Stimulated activated CD4-positive, alpha-beta T cell treated with anti-CD3 and anti-CD28 coated beads, Interleukin-15, amount 100 ng/mL, for 24 hours (primary cell): ENCODE measurements at regions not wholly inside any gene's neighbourhood (a gene's known extent, or its start where the extent isn't known, plus 50 kb on each side); places are given as distances from the start of the nearest gene placed in this dataset.

ENCODE experiments used
- DNase-seq: peaks from one replicate; pipeline ENCODE4 v3.0.0-alpha.2; 2020

DNA sequence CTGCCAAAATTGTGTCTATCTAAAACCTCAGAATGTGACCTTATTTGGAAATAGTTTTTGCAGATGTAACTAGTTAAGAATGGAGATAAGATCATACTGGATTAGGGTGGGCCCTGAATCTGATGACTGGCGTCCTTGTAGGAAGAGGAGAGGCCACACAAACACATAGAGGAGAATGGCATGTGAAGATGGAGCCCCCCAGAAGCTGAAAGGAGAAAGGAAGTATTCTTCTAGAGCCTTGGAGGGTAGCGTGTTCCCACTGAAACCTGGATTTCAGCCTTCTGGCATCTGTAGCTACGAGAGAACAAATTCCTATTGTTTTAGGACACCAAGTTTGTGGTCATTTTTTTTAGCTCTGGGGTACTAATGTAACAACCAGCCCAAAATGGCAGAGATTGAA lies 423.0 kb upstream of the TPM1 start:
- no peak for DNase-seq

DNA sequence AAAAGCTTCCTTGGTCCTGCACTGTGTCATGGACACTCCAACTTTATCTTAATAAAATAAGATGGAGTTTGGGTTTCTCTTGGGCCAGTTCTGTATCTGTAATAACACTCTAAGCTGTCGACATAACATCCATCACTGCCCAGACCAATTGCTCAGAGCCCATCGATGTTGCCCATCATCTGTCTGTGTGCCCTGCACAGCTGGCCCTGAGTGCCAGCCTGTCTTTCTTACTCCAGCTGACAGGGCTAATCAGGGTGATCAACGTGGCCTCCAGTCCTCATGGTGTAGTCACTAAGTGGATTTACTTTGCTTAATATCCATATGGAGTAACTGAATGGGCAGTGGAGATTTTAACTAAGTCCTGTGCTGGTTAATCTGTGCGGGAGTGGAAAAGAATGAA lies 419.8 kb upstream of the TPM1 start:
- DNase-seq: no peak

DNA sequence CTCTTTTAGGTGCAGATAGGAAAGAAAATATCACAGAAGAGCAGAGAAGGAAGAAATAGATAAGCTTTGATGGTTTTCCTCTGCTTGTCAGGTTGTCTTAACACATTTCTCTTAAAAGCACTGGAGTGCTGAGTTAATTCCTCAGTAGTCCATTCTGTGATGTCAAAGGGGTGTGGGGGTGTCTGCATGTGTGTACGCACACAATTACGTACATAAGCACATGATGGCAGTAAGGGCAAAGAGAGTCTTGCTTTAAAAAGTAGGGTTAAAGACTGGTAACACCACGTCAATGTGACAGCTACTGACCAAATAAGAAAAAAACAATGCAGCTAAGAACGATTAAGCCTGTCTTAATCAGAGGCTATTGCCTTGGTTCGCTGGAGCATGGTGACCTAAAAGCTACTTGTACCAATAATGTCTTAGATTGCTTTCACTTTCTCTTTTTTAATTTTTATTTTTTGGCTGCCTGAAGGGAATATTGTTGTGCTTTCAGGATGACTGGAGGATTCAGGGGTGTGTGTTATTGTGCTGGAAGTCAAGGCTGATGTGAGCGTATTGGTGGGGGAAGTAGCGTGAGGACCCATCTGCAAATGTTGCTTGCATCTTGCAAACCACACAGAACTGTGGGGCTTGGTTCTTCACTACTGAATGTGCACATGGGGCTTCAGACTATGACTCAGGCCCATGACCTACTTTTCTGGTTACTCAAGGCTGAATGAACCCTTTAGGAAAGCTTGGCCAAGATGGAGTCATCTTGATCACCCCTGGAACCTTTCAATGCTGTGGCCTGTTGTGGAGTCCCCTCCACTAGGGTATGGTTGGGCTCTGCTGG lies 417.8 kb upstream of the TPM1 start:
- DNase-seq: no peak

DNA sequence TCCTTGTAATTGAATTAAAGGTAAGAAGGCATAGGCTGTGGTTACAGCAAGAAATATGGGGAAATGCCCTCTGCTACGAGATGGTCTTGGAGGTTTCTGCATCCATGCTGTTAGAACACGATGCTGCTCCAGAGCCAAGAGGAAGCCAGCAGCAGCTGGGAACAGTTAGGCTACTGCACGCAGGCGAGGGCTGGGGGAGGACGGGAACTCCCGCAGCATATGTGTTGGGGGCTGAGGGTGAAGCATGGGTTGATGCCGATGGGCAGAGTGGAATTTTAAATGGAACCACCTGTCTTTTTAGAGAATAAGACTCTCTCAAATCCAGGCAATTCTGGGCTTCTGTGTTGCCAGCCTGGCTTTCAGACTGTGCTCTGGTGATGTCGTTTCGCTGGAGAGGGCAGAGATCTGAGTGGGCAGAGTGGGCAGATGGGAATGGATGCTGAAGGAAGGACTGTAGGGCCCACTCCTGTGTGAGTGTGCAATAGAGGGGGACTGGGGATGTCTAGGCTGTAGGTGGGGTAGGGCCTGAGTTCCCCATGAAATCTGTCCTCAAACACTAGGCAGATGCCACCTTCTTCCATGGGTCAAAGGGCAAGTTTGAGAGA lies 417.0 kb upstream of the TPM1 start:
- no peak for DNase-seq

DNA sequence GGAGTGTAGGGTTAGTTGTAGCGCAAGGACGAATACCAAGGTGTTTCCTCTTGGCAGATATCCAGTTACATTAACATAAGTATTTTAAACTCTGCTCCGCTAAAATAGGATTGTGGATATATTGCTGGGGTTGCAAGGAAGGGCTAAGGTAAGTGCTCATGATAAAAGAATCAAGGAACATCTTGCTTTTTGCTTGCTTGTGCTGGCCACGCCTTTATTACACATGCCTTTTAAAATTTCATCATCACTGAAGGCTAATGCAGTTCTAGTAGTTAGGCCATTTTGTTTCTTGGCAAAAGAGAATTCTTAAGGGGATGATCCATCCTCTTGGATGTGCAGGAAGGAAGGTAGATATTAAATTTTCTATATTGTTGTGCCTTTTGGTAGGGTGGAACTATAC lies 415.6 kb upstream of the TPM1 start:
- DNase-seq: no peak

DNA sequence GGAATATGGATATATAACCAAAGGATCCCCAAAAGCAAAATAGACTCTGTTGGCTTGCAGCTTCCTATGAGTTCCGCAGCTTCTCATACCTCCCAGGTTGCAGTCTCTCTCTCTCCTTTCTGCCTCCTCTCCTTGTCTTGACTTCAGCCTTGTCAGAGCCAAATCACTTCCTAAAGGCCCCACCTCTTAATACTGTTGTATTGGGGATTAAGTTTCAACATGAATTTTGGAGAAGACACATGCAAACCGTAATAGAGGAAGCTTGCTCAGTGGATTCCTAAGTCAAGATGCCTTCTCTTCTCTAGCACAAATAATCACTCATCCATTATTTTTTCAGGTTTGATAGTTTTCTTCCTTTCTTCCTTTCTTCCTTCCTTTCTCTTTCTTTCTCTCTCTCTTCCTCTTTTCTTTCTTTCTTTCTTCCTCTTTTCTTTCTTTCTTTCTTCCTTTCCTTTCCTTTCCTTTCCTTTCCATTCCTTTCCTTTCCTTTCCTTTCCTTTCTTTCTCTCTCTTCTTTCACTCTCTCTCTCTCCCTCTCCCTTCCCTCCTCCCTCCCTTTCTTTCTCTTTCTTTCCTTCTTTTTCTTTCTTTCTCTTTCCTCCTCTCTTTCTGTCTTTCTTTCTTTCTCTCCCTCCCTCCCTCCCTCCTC lies 411.3 kb upstream of the TPM1 start:
- no peak for DNase-seq

DNA sequence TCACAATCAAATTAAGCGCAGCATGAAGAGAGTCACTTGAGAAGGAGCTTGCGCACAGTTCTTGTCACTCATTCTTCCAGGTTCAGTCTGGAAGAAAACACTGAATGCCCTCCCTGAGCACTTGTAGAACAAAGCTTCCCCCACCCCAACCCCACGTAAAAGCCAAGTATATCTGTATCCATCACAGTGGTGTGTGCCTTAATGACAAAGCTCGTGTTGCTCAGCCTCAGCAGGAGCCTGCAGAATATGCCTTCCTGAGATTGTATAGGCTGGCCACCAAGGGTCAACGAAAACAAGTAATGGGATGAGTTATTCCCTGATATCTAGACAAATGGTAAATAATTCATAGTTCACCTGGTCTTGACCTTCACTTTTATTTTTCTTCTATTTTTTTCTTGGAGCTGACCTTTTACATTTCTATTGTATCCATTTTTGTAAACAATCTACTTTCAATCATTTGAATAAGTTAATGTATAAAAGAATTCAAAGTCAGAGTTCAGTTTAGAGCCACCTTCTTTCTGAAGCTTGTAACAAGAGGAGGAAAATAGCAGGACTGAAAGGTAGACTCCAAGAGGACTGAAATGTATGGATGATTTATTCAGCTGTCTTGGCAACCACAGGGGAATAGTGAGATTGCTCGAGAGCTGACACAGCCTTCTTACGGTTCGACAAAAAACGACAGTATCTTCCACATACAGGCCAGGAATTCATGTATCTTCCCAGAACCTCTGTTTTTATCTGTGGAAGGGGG lies 405.5 kb upstream of the TPM1 start:
- DNase-seq: no peak

DNA sequence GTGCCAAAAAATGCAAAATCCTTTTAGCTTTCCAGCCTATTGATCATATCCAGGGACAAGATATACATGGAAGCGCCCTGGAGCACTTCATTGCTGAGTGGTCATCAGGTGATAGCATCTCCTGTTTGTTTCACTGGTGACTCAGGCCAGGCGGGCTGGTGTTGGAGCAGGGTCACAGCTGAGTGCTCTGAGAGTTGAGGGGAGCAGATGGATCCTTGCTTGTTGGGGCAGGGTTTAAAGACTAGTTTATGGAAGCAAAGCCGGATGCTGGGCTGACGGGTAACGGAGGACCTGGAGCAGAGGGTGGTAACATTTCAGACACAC lies 405.0 kb upstream of the TPM1 start:
- no peak for DNase-seq

DNA sequence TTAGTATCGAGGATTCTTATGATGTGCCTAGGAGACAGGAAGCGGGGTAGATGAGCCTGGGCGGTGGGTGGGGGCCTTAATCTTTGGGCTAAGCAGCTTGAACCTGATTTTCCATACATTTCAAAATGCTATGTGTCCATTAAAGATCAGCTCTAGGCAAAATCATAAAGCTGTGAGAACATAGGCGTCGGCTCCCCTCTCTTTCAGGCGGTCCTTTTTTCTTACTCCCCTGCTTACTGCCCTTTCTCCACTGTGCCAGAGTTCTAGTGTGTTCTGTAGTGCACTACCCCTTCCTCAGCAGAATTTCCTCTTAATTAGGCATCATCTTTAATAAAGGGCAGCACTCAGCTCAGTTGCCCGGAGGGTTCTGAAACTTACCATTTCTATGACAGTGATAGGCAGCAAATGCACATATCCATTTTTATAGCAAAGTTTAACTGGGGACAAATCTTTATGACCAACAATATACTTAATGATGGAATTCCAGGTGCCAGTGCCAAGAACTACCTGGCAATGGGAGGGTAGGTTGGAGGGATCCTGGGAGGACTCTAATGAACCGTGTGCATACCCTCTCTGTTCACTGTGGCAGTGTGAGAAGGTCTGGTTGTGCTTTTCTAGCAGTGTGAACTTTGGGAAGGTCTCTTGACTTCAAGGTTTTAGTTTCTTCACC lies 404.5 kb upstream of the TPM1 start:
- no peak for DNase-seq

DNA sequence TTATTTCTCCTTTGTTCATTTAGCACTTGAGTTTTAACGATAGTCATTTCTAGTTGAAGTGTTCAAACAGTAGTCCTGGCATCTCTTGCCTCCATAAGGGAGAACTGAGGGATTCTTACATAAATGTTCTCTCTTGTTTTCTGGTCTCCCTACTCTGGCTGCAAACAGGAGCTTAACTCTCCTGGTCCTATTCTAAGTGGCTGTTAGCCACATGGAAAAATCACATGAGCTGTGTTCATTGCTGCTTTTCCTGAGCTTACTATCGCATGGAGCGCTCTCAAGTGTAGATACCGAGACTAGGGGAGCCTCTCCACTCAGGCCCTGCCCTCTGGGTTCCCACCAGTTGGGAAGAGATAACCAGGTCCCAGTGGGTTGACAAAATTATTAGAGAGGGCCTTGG lies 403.1 kb upstream of the TPM1 start:
- no peak for DNase-seq

DNA sequence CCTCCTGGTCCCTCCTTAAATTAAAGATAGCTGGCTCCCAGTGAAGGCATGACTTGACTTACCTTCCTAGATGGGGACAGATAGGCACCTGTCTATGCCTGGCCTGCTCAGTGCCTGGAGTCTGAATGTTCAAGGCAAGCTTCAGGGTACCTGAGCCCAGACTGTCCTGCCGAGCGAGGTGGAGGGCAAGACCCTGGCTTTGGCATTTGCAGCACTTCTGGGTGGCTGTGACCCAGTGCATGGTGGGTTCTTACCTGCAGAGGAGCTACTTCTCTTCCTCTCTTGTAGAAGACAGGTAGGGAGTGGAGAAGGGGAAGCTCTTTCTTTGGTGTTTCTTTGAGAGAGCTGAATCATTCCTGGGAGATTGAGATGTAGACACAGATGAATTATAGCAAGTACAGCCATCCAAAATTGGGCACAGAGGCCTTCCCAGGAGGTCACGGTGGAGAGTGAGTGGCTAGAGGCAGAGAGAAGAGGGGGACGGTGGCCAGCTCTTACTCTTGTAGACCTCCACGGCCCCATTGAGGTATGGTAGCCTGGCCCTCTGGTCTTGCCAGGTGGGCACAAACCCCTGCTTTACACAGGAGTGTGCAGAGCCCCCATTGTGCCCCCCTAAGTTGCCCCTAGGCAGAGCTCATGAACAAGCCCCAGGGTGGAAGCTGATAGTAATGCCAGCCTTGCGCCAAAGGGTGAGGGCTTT lies 402.5 kb upstream of the TPM1 start:
- DNase-seq: no peak

DNA sequence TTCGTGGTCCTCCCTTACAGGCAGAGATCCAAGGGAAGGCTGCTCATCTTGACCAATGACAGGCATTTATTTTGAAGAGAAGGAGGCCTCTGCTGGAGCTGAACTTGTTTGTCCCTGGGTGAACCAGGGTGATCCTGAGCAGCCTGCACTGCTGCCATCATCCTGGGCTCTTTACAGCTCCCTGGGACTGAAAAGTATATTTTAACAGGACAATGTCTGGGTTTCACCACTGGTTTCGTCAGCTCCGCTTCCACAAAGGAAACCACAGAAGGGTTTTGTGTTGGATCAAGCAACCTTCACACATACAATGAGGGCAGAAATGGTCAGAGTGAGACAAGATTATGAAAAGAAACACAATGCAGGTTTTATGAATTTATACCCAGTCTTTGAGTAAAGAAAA lies 400.7 kb upstream of the TPM1 start:
- no peak for DNase-seq

DNA sequence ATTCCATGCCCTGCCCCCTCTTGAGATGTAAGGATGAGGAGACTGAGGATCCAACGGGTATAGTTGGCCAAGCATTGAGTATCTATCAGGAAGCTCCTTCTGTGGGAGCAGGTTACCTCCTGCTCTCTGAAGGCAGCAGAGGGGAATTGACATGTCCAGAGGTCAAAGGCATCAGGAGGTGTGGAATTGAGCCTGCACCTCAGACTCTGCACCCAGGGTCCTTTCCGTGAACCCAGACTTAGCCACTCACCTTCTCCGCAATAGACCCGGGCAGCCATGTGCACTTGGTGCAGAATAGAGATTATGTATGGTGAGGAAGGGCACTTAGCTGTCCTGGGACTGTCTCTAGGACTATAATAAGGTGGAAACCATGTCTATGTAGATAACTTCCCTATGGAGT lies 399.0 kb upstream of the TPM1 start:
- DNase-seq: no peak

DNA sequence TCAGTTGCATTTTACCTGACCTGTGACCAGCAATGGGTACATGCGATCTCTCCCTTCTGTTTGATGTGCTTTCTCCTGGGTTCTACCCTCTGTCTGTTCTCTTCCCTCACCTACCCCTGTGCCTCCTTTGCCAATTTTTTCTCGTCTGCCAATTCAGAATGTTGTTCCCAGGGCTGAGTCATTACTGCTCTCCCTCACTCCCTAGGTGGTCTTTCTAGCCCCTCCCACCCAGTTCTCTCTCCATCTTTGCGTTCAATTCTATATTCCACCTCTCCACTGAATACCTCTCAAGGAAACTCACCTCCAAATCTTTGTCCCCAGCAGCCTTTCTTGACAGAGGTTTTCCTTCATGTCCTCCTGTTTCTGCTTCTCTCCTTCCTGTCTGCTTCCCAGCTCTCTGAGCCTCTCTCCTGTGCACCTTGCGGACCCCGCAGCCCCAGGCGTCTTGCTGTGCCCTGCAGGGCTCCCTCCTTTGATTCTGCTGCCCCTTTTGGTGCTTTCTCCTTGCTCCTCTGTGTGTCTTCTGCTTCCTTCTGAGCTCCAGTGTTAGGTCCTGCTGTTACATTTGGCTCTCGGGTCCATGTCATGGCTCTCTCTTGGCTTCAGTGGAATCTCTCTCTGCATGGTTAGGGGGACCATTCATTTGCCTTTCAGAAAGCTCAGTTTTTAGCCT lies 398.2 kb upstream of the TPM1 start:
- DNase-seq: no peak

DNA sequence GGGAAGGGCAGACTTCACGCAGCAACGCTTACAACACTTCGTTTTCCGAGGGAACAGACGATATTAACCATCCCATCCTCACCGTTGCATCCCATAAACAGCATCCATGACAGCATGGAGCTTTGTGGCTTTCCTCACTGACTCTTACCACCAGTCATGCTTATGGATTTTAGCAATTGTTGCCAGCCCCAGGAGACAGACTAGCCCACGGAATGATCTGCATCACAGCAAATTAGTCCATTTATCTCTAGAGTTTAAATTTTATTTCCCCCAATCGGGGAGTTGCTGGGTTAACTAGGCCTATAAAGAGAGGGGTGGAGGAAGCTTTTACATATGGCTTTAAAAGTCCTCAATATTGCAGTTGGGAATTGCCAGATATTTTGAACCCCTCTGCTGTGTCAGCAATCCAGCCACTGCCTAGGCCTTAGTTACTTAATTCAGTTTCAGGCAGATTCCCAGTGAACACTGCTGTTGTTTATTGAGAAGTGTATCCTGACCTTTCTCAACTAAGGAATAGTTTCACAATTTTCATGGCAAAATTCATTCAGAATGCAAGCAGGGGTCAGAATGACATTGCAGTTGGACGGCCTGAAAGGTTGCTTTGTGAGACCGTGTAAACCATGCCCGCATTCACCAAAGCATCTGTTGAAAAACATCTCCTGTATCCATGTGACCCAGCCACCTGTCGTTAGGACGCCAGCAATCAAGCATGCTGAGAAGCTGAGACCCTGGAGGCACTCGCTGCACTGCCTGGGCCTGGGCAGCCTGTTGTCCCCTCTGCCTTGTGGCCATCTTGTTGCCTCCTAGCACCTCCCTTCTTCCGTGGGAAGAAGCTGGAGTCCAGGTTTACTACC lies 397.4 kb upstream of the TPM1 start:
- DNase-seq: no peak

DNA sequence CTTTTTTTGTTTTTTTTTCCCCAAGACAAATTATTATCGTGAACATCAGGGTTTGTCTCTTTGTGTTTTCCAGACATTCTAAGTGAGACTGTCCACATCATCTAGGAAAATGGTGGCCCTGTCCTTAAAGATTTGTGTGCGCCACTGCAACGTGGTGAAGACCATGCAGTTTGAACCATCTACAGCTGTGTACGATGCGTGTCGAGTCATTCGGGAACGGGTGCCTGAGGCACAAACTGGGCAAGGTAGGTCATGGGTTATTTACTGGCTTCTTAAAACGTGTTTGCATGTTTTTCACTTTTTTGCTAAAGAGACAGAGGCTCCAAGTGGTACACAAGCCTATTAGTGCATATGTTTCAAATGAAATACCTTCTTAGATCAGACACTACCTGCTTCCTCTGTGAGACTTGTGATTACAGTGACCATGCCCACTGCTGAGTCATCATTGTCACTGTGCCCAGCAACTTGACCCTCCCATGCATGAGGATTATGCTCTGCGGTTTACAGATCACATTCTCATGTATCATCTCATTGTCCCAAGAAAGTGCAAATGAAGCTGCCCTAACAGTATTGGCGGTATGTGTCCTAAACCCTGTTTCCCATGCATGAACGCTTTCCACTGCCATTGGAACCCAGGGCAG lies 395.2 kb upstream of the TPM1 start:
- no peak for DNase-seq

DNA sequence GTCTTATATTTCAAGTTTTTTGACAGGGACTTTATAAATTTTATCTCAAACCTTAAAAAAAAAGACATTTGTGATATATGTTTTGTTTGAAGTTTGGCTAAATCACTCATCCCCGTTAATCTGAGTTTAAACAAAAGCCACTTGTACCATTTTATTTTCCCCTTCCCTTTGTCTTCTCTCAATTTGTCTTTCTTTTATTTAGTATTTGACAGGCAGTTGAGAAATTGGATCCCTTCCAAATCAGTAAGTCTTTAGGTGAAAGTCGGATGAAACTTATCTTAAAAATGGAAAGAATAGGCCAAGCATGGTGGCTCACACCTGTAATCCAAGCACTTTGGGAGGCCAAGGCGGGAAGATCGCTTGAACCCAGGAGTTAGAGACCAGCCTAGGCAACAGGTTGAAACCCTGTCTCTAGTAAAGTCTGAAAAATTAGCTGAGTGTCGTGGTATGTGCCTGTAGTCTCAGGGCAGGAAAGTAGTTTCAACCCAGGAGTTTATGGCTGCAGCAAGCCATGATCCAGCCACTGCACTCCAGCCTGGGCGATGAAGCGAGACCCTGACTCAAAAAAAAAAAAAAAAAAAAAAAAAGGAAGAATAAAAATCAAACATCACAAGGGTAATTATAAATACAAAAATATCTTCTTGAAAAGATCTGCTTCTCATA lies 394.6 kb upstream of the TPM1 start:
- no peak for DNase-seq

DNA sequence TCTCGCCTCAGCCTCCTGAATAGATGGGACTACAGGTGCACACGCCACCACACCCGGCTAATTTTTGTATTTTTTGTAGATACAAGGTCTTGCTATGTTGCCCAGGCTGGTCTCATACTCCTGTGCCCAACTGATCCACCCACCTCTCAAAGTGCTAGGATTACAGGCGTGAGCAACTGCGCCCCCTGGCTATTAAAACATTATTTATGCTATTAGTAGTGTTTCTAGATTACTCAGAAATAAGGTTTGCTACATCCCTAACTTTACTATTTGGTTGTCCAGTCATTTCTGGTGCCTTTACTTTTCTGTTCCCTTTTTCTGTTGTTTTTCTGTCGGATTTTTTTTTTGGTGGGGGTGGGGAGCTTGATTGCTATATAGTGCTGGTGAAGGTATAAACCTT lies 393.6 kb upstream of the TPM1 start:
- no peak for DNase-seq

DNA sequence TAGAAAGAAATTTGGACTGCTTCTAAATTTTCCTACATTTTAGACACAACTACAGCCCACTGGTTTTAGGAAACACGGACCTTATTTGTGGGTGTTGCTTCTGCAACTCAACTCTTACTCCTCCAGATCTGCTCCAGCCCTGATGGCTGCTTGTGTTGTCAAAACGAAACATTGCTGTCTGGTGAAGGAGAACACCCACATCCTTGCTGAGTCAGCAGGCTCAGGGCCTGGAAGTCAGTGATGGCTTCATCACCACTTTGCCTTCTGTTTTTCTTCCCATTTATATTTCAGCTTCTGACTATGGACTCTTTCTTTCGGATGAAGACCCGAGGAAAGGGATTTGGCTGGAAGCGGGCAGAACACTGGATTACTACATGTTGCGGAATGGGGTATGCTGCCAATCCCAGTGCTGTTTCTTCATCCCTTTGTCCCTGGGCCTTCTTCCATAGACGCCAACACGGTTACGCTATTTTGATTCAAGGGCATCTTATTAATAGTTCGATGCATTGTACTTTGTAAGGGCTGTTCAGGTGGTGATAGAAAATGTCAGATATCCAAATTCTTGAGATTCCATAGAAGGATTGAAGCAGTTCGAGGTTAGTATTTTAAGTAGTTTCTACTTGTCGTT lies 392.6 kb upstream of the TPM1 start:
- DNase-seq: peak; percentile 48
